NCI-H774 (cell line): ENCODE measurements at regions not wholly inside any gene's neighbourhood (a gene's known extent, or its start where the extent isn't known, plus 50 kb on each side); places are given as distances from the start of the nearest gene placed in this dataset.

ENCODE experiments used
- DNase-seq: peaks from one replicate; lab custom pipeline; 2025; lab: John Stamatoyannopoulos, UW

GRCh38 chr17:73815474-73815873 lies 171.2 kb upstream of the SDK2 start:
- no peak for DNase-seq

GRCh38 chr17:73819440-73820395 lies 175.5 kb upstream of the SDK2 start:
- no peak for DNase-seq

- DNase-seq: no peak
These were observed 176.6 kb upstream of the SDK2 start for GRCh38 chr17:73820686-73821448.

- no peak for DNase-seq
These were observed 177.4 kb upstream of the SDK2 start for GRCh38 chr17:73821665-73822064.

- DNase-seq: no peak
These were observed 178.1 kb upstream of the SDK2 start for GRCh38 chr17:73822371-73822770.

GRCh38 chr17:73823684-73824083 lies 179.4 kb upstream of the SDK2 start:
- DNase-seq: no peak

GRCh38 chr17:73824321-73824720 lies 180.1 kb upstream of the SDK2 start:
- DNase-seq: no peak

DNA sequence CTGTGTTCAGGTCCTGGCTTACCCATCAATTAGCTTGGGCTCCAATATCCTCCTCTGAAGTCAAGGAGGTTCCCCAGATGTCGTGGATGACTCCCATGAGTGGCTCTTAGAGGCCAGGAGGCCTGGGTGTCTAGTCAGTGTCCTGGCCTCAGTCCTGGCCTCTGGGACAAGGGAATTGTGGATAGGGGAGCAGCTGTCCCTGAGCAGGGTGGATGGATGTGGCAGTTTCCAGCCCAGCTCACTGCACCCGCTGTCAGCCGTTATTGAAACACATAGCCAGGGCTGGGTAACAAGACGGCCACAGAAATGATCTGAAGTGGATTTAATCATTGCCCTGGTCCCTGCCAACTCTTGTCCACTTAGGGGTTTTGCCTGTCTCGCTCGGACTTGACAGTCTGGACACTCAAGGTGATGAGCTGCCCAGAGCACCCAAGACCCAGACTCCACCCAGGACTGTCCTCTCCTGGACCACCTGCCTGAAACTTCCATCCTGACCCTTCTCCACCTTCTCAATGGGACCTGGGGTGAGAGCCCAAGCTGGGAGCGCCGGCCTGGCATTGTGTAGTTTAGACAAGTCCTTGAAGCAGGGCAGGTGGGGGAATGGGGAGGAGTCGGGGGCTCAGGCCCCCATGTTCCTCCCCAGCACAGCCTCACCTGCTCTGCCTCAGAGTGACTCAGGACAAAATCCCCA lies 182.1 kb upstream of the SDK2 start:
- no peak for DNase-seq

DNA sequence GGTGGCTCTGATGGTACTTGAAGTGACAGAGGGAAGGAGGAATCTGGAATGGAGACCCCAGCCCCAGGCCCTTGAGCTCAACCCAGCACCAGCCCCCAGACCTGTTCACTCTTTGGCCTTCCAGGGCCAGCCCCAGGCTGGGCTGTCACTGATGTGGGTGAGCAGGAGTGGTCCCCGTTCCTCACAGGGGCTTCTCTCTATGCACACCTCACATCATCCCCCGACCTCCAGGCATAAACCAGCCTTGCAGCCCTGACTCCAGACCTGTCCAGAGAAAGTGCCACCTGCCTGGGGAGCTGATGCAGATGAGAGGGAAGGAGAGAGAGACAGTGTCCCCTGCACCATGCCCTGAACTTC lies 182.6 kb upstream of the SDK2 start:
- no peak for DNase-seq

DNA sequence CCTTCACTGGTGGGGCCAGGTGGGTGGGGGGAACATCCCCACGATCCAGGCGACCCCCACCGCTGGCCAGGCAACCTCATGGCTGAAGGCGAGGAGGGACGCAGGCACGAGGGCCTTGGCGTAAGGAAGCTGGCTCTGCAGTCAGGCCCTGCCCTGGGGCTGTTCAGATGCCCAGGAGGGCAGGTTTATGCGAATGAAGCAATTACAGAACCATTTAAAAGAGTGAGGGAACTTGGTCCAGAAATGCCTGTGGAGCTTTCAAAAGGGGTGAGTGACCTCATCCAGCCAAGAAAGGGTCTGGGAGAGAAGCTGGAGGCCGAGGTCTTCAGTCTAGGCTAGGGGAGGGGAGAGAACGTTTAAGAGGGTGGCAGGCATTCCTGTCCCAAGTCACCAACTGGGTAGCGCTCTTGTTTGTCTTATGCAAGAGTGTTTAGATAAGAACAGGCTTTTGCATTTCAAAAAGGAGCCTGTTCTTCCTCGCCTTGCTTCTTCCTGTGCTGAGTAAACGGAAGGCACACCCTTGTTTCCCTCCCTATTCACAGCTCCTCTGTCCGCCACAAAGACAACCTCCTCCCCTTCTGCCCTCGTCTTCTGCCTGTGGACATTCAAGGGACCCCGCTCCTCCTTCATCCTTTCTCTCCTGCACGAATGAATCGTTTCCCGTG lies 183.5 kb upstream of the SDK2 start:
- DNase-seq: no peak

- DNase-seq: no peak
These were observed 185.5 kb upstream of the SDK2 start for GRCh38 chr17:73829676-73830280.

DNA sequence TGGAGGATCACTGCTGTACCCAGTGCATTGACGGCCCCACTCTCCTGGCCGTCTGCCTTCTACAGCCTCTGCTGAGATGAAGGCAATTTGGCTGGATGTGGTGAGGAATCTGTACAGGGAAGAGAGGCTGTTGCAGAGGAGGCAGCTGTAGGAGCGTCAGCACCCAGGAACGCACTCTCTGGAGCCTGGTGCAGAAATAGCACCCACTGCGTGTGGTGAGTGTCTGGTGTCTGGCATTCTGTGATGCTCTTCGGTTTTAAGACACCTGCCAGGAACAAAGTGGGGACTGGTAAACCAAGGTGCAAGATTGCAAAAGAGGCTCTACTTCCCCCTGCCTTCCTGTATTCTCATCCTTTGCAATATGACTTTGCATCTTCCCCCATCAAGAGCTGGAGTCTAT lies 187.5 kb upstream of the SDK2 start:
- DNase-seq: no peak

- DNase-seq: no peak
These were observed 189.7 kb upstream of the SDK2 start for GRCh38 chr17:73833775-73834488.

GRCh38 chr17:73834684-73835343 lies 190.6 kb upstream of the SDK2 start:
- DNase-seq: no peak

- DNase-seq: no peak
These were observed 191.4 kb upstream of the SDK2 start for GRCh38 chr17:73835605-73836004.

DNA sequence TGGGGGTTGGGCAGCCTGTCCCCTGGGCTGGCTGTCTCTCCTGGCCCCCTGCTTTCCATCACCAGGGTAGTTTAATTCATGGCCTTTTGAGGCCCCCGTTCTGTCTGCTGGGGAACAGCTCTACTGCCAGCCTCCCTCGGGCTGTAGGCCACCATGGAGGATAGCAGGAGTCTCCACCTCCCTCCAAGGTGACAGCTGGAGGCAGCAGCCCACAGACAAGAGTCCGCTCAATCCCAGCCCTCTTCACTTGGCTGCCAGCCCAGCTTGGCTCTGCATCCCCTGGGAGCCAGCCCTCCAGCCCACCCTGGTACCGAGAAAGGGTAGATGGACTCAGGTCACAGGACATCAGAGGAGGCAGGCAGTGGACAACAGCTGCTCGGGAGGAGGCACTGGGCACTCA lies 194.6 kb upstream of the SDK2 start:
- DNase-seq: no peak

DNA sequence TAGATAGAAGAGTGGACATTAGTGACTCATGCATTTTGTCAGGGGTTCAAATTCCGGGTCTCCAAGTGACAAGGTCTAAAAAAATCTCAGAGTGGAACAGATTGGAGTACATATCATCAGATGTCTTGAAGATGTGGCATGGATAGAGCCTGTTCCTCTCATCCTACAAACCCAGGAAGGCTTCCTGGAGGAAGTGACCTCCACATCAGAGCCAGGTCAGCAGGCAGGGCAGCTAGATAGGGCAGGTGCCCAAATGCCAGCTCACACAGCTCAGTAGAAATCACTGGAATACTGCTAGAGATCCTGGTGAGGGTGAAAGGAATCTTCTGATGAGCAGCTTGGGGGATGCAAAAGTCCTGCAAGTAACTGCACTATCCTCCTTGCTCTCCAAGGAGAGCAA lies 196.6 kb upstream of the SDK2 start:
- DNase-seq: no peak

DNA sequence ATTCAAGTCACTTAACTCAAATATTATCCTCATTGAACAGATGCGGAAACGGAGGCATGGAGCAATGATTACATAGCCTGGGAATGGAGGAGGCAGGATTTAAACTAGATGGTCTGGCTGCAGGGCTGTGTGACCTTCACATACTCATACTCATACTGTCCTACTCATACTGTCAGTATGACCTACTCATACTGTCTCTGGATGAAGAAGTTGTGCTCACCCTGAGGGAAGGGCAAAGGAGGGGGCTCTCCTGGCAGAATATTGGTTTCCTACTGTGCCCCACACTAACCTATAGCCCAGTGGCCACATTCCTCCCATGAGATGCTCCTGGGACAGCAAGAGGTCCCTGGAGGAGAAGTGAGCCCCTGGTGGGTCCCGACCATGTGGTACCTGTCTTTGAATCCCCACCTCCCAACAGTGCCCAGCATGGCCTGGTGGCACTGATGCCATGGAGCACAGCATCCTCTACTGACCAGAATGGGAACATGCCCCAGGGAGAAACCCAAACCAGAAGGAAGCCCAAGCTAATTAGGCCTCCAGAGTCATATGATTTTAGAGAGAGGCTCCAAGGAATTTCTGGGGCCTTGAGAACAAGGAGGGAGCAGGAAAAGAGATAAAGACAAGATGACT lies 197.3 kb upstream of the SDK2 start:
- peak; percentile 63 for DNase-seq

DNA sequence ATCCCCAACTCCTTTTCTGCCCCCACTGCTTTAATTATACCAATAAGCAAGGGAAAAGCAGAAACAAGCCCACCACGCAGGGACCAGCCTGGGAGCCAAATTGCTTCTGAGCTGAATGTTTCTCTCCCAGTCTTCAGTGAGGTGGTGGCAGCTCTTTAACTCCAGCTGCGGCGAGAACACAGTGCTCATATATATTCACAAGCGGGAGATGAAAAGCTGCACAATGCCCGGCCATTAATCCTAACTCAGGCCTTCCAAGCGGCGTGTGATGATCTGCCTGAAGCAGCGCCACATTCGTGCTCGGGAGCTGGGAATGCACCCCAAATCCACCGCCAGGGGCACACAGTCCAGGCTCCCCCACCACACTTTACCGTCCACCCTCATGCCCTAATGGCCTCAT lies 203.7 kb upstream of the SDK2 start:
- DNase-seq: no peak

- no peak for DNase-seq
These were observed 206.2 kb upstream of the SDK2 start for GRCh38 chr17:73850426-73850825.
